ENCODE measurements at regions not wholly inside any gene's neighbourhood (a gene's known extent, or its start where the extent isn't known, plus 50 kb on each side); places are given as distances from the start of the nearest gene placed in this dataset.

DNA sequence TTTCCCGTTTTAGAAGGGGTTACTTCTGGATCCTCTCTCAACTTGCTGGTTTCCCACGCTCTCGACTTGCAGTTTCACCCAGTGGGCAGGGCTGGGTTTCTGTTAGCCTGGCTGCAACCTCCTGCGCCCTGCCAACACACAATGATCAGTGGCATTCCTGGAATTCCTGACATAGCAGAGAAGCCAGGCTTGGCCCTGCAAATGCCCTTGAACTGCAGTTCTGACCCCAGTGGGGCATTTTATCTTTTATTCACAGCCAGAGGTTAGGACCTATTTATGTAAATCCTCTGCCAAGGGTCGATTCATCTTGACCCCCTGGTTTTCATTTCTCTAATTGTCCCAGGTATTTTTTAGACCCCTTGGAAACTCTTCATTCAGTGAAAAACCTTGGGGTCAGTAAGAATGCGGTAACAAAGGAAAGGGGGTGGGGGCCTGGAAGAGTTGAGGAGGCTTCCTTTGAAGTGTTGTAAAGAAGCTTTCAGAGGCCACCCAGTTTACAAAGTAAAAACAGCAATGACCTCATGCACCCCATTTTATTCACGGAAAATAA is 217.6 kb downstream of the ZNF674 start (continued):
- TF ChIP-seq, protein P1, sequence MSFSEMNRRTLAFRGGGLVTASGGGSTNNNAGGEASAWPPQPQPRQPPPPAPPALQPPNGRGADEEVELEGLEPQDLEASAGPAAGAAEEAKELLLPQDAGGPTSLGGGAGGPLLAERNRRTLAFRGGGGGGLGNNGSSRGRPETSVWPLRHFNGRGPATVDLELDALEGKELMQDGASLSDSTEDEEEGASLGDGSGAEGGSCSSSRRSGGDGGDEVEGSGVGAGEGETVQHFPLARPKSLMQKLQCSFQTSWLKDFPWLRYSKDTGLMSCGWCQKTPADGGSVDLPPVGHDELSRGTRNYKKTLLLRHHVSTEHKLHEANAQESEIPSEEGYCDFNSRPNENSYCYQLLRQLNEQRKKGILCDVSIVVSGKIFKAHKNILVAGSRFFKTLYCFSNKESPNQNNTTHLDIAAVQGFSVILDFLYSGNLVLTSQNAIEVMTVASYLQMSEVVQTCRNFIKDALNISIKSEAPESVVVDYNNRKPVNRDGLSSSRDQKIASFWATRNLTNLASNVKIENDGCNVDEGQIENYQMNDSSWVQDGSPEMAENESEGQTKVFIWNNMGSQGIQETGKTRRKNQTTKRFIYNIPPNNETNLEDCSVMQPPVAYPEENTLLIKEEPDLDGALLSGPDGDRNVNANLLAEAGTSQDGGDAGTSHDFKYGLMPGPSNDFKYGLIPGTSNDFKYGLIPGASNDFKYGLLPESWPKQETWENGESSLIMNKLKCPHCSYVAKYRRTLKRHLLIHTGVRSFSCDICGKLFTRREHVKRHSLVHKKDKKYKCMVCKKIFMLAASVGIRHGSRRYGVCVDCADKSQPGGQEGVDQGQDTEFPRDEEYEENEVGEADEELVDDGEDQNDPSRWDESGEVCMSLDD (CRISPR knock-in tag; IDR thresholded peaks at IDR 0.05; ENCODE audit: borderline replicate concordance) = no peak
- TF ChIP-seq ARID2 (CRISPR knock-in tag; IDR thresholded peaks at IDR 0.05; ENCODE audit: borderline replicate concordance) (no peak), ZFP36 (IDR thresholded peaks at IDR 0.05; ENCODE audit: borderline replicate concordance, low read depth, low read length, partially characterized antibody) (no peak), SCMH1 (CRISPR knock-in tag; IDR thresholded peaks at IDR 0.05; ENCODE audit: borderline replicate concordance) (no peak), ETV6 (CRISPR knock-in tag; conservative IDR thresholded peaks at IDR 0.05) (no peak), SNAI1 (CRISPR knock-in tag; IDR thresholded peaks at IDR 0.05; ENCODE audit: borderline replicate concordance) (no peak), ZNF274 (CRISPR knock-in tag; IDR thresholded peaks at IDR 0.05) (no peak), SMAD3 (CRISPR knock-in tag; IDR thresholded peaks at IDR 0.05) (no peak), TBX2 (CRISPR knock-in tag; IDR thresholded peaks at IDR 0.05; ENCODE audit: borderline replicate concordance) (peak; percentile 68; the same call in 1 of the 2 replicates), ZFP41 (CRISPR knock-in tag; IDR thresholded peaks at IDR 0.05; ENCODE audit: borderline replicate concordance) (no peak), SMARCC2 (IDR thresholded peaks at IDR 0.05) (no peak), SMAD1 (CRISPR knock-in tag; IDR thresholded peaks at IDR 0.05; ENCODE audit: borderline replicate concordance, low read depth) (no peak)
- TF ChIP-seq, protein P2, sequence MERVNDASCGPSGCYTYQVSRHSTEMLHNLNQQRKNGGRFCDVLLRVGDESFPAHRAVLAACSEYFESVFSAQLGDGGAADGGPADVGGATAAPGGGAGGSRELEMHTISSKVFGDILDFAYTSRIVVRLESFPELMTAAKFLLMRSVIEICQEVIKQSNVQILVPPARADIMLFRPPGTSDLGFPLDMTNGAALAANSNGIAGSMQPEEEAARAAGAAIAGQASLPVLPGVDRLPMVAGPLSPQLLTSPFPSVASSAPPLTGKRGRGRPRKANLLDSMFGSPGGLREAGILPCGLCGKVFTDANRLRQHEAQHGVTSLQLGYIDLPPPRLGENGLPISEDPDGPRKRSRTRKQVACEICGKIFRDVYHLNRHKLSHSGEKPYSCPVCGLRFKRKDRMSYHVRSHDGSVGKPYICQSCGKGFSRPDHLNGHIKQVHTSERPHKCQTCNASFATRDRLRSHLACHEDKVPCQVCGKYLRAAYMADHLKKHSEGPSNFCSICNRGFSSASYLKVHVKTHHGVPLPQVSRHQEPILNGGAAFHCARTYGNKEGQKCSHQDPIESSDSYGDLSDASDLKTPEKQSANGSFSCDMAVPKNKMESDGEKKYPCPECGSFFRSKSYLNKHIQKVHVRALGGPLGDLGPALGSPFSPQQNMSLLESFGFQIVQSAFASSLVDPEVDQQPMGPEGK (CRISPR knock-in tag; IDR thresholded peaks at IDR 0.05) = peak; percentile 66
- TF ChIP-seq, protein P3, sequence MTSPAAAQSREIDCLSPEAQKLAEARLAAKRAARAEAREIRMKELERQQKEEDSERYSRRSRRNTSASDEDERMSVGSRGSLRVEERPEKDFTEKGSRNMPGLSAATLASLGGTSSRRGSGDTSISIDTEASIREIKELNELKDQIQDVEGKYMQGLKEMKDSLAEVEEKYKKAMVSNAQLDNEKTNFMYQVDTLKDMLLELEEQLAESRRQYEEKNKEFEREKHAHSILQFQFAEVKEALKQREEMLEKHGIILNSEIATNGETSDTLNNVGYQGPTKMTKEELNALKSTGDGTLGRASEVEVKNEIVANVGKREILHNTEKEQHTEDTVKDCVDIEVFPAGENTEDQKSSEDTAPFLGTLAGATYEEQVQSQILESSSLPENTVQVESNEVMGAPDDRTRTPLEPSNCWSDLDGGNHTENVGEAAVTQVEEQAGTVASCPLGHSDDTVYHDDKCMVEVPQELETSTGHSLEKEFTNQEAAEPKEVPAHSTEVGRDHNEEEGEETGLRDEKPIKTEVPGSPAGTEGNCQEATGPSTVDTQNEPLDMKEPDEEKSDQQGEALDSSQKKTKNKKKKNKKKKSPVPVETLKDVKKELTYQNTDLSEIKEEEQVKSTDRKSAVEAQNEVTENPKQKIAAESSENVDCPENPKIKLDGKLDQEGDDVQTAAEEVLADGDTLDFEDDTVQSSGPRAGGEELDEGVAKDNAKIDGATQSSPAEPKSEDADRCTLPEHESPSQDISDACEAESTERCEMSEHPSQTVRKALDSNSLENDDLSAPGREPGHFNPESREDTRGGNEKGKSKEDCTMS (CRISPR knock-in tag; conservative IDR thresholded peaks at IDR 0.05) = no peak
- TF ChIP-seq, protein P4, sequence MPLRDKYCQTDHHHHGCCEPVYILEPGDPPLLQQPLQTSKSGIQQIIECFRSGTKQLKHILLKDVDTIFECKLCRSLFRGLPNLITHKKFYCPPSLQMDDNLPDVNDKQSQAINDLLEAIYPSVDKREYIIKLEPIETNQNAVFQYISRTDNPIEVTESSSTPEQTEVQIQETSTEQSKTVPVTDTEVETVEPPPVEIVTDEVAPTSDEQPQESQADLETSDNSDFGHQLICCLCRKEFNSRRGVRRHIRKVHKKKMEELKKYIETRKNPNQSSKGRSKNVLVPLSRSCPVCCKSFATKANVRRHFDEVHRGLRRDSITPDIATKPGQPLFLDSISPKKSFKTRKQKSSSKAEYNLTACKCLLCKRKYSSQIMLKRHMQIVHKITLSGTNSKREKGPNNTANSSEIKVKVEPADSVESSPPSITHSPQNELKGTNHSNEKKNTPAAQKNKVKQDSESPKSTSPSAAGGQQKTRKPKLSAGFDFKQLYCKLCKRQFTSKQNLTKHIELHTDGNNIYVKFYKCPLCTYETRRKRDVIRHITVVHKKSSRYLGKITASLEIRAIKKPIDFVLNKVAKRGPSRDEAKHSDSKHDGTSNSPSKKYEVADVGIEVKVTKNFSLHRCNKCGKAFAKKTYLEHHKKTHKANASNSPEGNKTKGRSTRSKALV (CRISPR knock-in tag; IDR thresholded peaks at IDR 0.05) = no peak
- TF ChIP-seq, protein P5, sequence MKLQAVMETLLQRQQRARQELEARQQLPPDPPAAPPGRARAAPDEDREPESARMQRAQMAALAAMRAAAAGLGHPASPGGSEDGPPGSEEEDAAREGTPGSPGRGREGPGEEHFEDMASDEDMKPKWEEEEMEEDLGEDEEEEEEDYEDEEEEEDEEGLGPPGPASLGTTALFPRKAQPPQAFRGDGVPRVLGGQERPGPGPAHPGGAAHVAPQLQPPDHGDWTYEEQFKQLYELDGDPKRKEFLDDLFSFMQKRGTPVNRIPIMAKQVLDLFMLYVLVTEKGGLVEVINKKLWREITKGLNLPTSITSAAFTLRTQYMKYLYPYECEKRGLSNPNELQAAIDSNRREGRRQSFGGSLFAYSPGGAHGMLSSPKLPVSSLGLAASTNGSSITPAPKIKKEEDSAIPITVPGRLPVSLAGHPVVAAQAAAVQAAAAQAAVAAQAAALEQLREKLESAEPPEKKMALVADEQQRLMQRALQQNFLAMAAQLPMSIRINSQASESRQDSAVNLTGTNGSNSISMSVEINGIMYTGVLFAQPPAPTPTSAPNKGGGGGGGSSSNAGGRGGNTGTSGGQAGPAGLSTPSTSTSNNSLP (IDR thresholded peaks at IDR 0.05; ENCODE audit: low read depth, low read length) = peak; percentile 75
